HepG2 (cell line): ENCODE measurements at regions not wholly inside any gene's neighbourhood (a gene's known extent, or its start where the extent isn't known, plus 50 kb on each side); places are given as distances from the start of the nearest gene placed in this dataset.

Experiments used
- ATAC-seq: fragments of 200-7000 bp; cut with Tn5 transposase; 3 replicates; pipeline ENCODE4 v1.9.1; 2020; ENCODE audit warnings: mild to moderate bottlenecking, moderate library complexity
- BruUV-seq: library from RNA; stranded (reverse); fragments of 400-500 nt; replicated peaks from 2 replicates; lab custom pipeline; 2021; lab: Mats Ljungman, UMichigan
- CTCF ChIA-PET: fragments of 300-600 bp; formaldehyde crosslinking; extraction: SDS; loops from one replicate; lab custom pipeline; 2021; ENCODE audit warnings: low total read pairs, inconsistent platforms, low intra/inter-chr PET ratio; lab: Yijun Ruan, JAX
- POLR2A ChIA-PET: fragments of 350-600 bp; sonication (Branson Sonifier 250); formaldehyde crosslinking; loops from one replicate; lab custom pipeline; 2020; ENCODE audit warnings: antibody characterized with exemption, inconsistent platforms; lab: Yijun Ruan, JAX
- DNase-seq: peaks from one replicate; pipeline ENCODE4 v3.0.0-alpha.2; 2015; ENCODE audit warnings: low spot score
- FAIRE-seq: peaks from 3 replicates; lab custom pipeline; 2011; peaks lifted over from hg19 to GRCh38; lab: Jason Lieb, UNC
- H2AFZ ChIP-seq: one replicate; pipeline ENCODE4 v1.6.1; 2011; ENCODE audit warnings: low read length, inconsistent platforms
- H3K27ac ChIP-seq: fragments of 300-600 bp; 3 replicates; pipeline ENCODE4 v1.8.0; 2011; ENCODE audit warnings: mixed run types, mild to moderate bottlenecking, mixed read lengths, low read length, inconsistent platforms; ENCODE audit not compliant: insufficient read depth; ENCODE audit errors: extremely low read length
- H3K27me3 ChIP-seq, 2 experiments: fragments of 200-600 bp in 1 of 2; 2 replicates in 1 of 2; 3 replicates in 1 of 2; pipeline versions ENCODE4 v1.6.0 to v1.8.0; 2011; ENCODE audit warnings: low read length in 2 of 2, mild to moderate bottlenecking in 2 of 2, moderate library complexity in 2 of 2, inconsistent platforms in 1 of 2; ENCODE audit not compliant: insufficient read depth in 2 of 2, control insufficient read depth in 1 of 2
- H3K36me3 ChIP-seq, 2 experiments: fragments of 200-600 bp in 1 of 2; replicated peaks in 1 of 2; 2 replicates in 1 of 2; 3 replicates in 1 of 2; pipeline versions ENCODE4 v1.5.1 to v1.8.0; 2011; ENCODE audit warnings: low read length in 2 of 2, inconsistent platforms in 1 of 2; ENCODE audit not compliant: insufficient read depth in 2 of 2, control insufficient read depth in 1 of 2
- H3K4me1 ChIP-seq: 2 replicates; pipeline ENCODE4 v1.5.1; 2012; ENCODE audit warnings: low read length, inconsistent platforms; ENCODE audit not compliant: insufficient read depth
- H3K4me2 ChIP-seq: 2 replicates; pipeline ENCODE4 v1.6.0; 2011; ENCODE audit warnings: low read depth, low read length, inconsistent platforms
- H3K4me3 ChIP-seq, 3 experiments: fragments of 200-600 bp in 1 of 3; sonication (generic), shearing (Covaris generic) in 1 of 3; replicated peaks in 1 of 3; 2 replicates each; pipeline ENCODE4 v1.5.1; 2011 to 2016; ENCODE audit warnings: low read length in 3 of 3, inconsistent platforms in 2 of 3, low read depth in 2 of 3, mild to moderate bottlenecking in 2 of 3, control low read depth in 1 of 3, mixed read lengths in 1 of 3; ENCODE audit not compliant: insufficient read depth in 1 of 3
- H3K79me2 ChIP-seq: one replicate; pipeline ENCODE4 v1.6.1; 2011; ENCODE audit warnings: low read length, inconsistent platforms; ENCODE audit not compliant: insufficient read depth
- H3K9ac ChIP-seq: 2 replicates; pipeline ENCODE4 v1.6.0; 2011; ENCODE audit warnings: mild to moderate bottlenecking, low read depth, low read length, inconsistent platforms; ENCODE audit not compliant: insufficient read depth
- H3K9me3 ChIP-seq: 2 replicates; pipeline ENCODE4 v1.5.1; 2012; ENCODE audit warnings: mild to moderate bottlenecking, low read length
- H4K20me1 ChIP-seq: 2 replicates; pipeline ENCODE4 v1.6.0; 2011; ENCODE audit warnings: inconsistent platforms, mild to moderate bottlenecking, low read length, moderate library complexity; ENCODE audit not compliant: insufficient read depth
- ATF7 ChIP-seq, 2 experiments: fragments of 450-650 bp in 1 of 2; sonication (generic) in 1 of 2; formaldehyde crosslinking in 1 of 2; IDR thresholded peaks; 2 replicates each; pipeline versions ENCODE4 v1.4.0 to v1.6.1; 2016 to 2020; ENCODE audit warnings: antibody characterized with exemption in 1 of 2, mild to moderate bottlenecking in 1 of 2, missing genetic modification reagents in 1 of 2
- EHMT2 ChIP-seq: fragments of 200-600 bp; sonication (generic); IDR thresholded peaks from 2 replicates; pipeline ENCODE4 v1.7.0; 2017; ENCODE audit warnings: antibody characterized with exemption, low read depth, low read length, borderline replicate concordance
- FOXM1 ChIP-seq: sonication (generic); formaldehyde crosslinking; IDR thresholded peaks from 2 replicates; pipeline ENCODE4 v1.5.0; 2020; ENCODE audit warnings: missing genetic modification reagents
- KIAA2018 ChIP-seq: sonication (generic); formaldehyde crosslinking; IDR thresholded peaks from 2 replicates; pipeline ENCODE4 v1.5.0; 2020; ENCODE audit warnings: mild to moderate bottlenecking, missing genetic modification reagents, borderline replicate concordance
- MLX ChIP-seq: IDR thresholded peaks from 2 replicates; pipeline ENCODE4 v1.6.1; 2016
- POLR2AphosphoS2 ChIP-seq: IDR thresholded peaks from 2 replicates; pipeline ENCODE4 v1.6.1; 2011; ENCODE audit warnings: low read depth, low read length, improper control_type of control experiment
- whole genome bisulfite sequencing: methylation state at CpG from one replicate; pipeline ENCODE4 v1.1.6; 2017; ENCODE audit warnings: low lambda C conversion rate; 5-methylcytosine and 5-hydroxymethylcytosine counted together
- in situ Hi-C: cut with HindIII; loops from 2 replicates; pipeline ENCODE4 v1.10.0; 2017; ENCODE audit warnings: low pct_unique_long_range_greater_than_20kb; ENCODE audit not compliant: extremely low pct_ligation_motif_present
- intact Hi-C: fragments of 100-400 bp; cut with micrococcal nuclease; formaldehyde crosslinking; loops from one replicate; pipeline ENCODE4 v1.10.0; 2022; ENCODE audit not compliant: unreplicated experiment

- ChIA-PET CTCF (no interaction called here), POLR2A (no interaction called here)
- Histone ChIP-seq H4K20me1 (no peaks in the 10 kb centered on the region), H2AFZ (no peak overlapping the region), H3K4me3 (no peak overlapping the region), H3K4me1 (peaks cover 22% of the 10 kb centered on the region), H3K27me3 (peaks cover 0 to under 1% of the 10 kb centered on the region in 2 experiments; a peak in 3 of 5 replicates), H3K4me2 (no peak overlapping the region), H3K9me3 (no peaks in the 10 kb centered on the region), H3K9ac (no peak overlapping the region), H3K79me2 (no peaks in the 10 kb centered on the region), H3K36me3 (no peaks in the 10 kb centered on the region), H3K27ac (no peak overlapping the region)
- no TSS peak for BruUV-seq
- 3% methylated on average over 1 of the region's 1 CpG for WGBS
- intact Hi-C loops (no loop called here), in situ Hi-C loops (no loop called here)
- FAIRE-seq (no peak), DNase-seq (no peak), ATAC-seq (no peak)
- TF ChIP-seq MLX (CRISPR knock-in tag) = no peak
- TF ChIP-seq FOXM1 = no peak
- TF ChIP-seq KIAA2018 = no peak
- no peak for TF ChIP-seq POLR2AphosphoS2
- no peak for TF ChIP-seq EHMT2
- no peak for TF ChIP-seq ATF7 (IDR thresholded peaks at IDR 0.05)
- no peak for TF ChIP-seq ATF7 (CRISPR knock-in tag; IDR thresholded peaks at IDR 0.05)
Measured at GRCh38 chr2:105580870-105581554, 163.7 kb upstream of the NCK2 start.
